ENCODE measurements at regions not wholly inside any gene's neighbourhood (a gene's known extent, or its start where the extent isn't known, plus 50 kb on each side); places are given as distances from the start of the nearest gene placed in this dataset.

DNA sequence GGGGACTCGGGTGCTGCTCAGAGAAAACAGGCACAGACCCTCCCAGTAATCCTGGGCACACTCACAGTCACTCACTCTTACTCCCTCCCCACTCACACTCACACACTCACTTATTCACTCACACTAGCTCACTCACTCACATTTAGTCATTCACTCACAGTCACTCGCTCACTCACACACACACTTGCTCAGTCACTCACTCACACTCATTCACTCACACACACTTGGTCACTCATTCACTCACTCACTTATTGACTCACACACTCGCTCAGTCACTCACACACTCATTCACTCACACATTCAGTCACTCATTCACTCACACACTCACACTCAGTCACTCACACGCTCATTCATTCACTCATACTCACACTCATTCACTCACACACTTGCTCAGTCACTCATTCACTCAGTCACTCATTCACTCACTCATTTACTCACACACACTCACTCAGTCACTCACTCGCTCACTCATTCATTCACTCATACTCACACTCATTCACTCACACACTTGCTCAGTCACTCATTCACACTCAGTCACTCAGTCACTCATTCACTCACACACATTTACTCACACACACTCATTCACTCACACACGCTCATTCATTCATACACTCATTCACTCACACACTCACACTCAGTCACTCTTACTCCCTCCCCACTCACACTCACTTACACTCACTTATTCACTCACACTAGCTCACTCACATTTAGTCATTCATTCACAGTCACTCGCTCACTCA lies 164.2 kb upstream of the C1orf174 start:
- TF ChIP-seq CTCF (IDR thresholded peaks at IDR 0.05): no peak
- TF ChIP-seq POLR2A (IDR thresholded peaks at IDR 0.05): no peak

Data from thyroid gland (tissue), 4 donors.